Motor neuron (in vitro differentiated cells): ENCODE measurements at regions not wholly inside any gene's neighbourhood (a gene's known extent, or its start where the extent isn't known, plus 50 kb on each side); places are given as distances from the start of the nearest gene placed in this dataset.

Experiments
- ATAC-seq, 8 experiments: fragments of 200-7000 bp; cut with Tn5 transposase; replicated peaks in 6 of 8; 2 replicates each; pipeline ENCODE4 v1.8.0; 2021; ENCODE audit warnings: mild to moderate bottlenecking in 8 of 8, moderate library complexity in 8 of 8
- H3K27ac ChIP-seq, 2 donors: fragments of 250-450 bp; sonication (Bioruptor Pico); 2 replicates each; pipeline ENCODE4 v1.9.0; 2021; ENCODE audit warnings: antibody characterized with exemption in 2 of 2, mild to moderate bottlenecking in 2 of 2, moderate library complexity in 1 of 2
- H3K4me1 ChIP-seq, 2 donors: fragments of 250-450 bp; sonication (Bioruptor Pico); replicated peaks in 1 of 2; 2 replicates each; pipeline ENCODE4 v1.6.1; 2021; ENCODE audit warnings: antibody characterized with exemption in 2 of 2, mild to moderate bottlenecking in 2 of 2, moderate library complexity in 1 of 2
- H3K4me3 ChIP-seq, 5 donors: fragments of 250-450 bp; sonication (Bioruptor Pico); 2 replicates each; pipeline ENCODE4 v1.9.0; 2021; ENCODE audit warnings: antibody characterized with exemption in 5 of 5, mild to moderate bottlenecking in 5 of 5, moderate library complexity in 4 of 5
- WGBS, 10 experiments: fragments of 450-650 bp; shearing (Covaris generic); methylation state at CpG; one replicate each; pipeline ENCODE4 v1.0.0; 2022; 5-methylcytosine and 5-hydroxymethylcytosine counted together
- in situ Hi-C, 9 experiments: fragments of 400-800 bp; cut with MboI; loops; one replicate each; pipeline ENCODE4 v1.15.0; 2021; ENCODE audit warnings: low sequenced_read_pairs in 9 of 9, low pct_unique_long_range_greater_than_20kb in 2 of 9; ENCODE audit not compliant: unreplicated experiment in 9 of 9

- in situ Hi-C loops, result no loop called here
- H3K4me1 ChIP-seq, result no peaks in the 10 kb centered on the region
- no peak overlapping the region for H3K27ac ChIP-seq
- WGBS, 10 experiments, result 0 to 96% (median 46%) methylated on average over 1 to 3 of the region's 3 CpGs; no CpG with 5 or more reads in 2 of the 10 experiments
- no peak for ATAC-seq
- H3K4me3 ChIP-seq, result no peak overlapping the region
Measured at GRCh38 chr18:70674896-70675295, 386.1 kb downstream of the SOCS6 start.

- ATAC-seq, result no peak
- WGBS, 10 experiments, result 0 to 100% (median 33%) methylated on average over 1 to 5 of the region's 6 CpGs; no CpG with 5 or more reads in 1 of the 10 experiments
- H3K27ac ChIP-seq, result no peak overlapping the region
- in situ Hi-C loops, result no loop called here
- H3K4me3 ChIP-seq, result no peak overlapping the region
- H3K4me1 ChIP-seq, result no peaks in the 10 kb centered on the region
Measured at GRCh38 chr18:70673831-70674230, 385.0 kb downstream of the SOCS6 start.

DNA sequence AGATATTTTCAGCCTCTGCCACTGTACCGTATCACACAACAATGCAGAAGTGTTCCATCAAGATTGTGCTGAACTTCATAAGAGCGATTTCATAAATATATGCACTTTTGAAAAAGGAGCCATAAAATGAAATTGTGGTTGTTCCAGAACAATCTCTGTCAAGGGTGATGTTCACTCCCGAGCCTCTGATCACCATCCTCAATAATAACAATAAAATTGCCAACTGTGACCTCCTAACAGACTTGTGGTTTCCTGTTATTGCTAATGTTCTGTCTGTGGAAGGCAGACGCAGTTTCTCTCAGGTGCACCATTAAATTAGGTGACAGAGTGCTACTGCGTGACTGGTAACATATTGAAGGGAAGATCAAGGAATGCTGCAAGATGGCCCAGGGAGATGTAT is 383.7 kb downstream of the SOCS6 start:
- WGBS, 10 experiments, result 0 to 100% (median 69%) methylated on average over 1 to 5 of the region's 5 CpGs
- Histone ChIP-seq H3K4me3 (no peak overlapping the region), H3K27ac (no peak overlapping the region), H3K4me1 (no peaks in the 10 kb centered on the region)
- in situ Hi-C loops, result no loop called here
- ATAC-seq, result no peak

DNA sequence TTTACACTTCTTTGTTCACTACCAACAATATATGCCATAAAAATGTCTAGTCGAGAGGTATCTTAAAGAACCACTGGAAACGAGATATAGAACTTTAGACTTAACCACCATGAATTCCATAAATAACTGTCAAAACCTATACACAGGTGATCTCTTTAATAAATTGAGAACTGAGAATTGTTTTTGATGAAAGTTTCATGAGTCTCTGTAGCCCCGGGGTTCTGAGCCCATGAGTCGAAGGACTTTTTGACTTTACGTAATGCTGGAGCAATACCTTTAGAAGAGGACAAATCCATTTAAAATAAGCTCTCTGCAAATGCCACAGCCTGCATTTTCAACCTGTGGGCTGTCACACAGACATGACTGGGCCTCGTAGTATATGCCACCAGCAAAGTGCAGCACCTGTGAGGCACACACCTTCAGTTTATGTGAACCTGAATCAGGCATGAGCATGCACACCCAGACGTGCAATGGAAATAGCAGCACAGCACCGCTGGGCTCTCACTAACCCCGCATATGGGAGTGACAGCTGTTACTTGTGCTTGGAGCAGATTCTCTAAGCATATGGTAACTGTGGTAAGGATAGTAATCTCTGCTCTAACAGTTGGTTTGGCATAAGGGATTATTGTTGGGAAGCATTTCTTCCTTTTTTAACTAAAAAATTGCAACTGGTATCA is 383.2 kb downstream of the SOCS6 start:
- no peak for ATAC-seq
- in situ Hi-C loops, result no loop called here
- WGBS, 10 experiments, result 20 to 100% (median 68%) methylated on average over 2 to 9 of the region's 9 CpGs
- no peaks in the 10 kb centered on the region for H3K4me1 ChIP-seq
- H3K4me3 ChIP-seq, result no peak overlapping the region
- no peak overlapping the region for H3K27ac ChIP-seq

- H3K4me3 ChIP-seq, result no peak overlapping the region
- ATAC-seq, result no peak
- in situ Hi-C loops, result no loop called here
- no peak overlapping the region for H3K27ac ChIP-seq
- no peaks in the 10 kb centered on the region for H3K4me1 ChIP-seq
Measured at GRCh38 chr18:70666936-70667335, 378.1 kb downstream of the SOCS6 start.

DNA sequence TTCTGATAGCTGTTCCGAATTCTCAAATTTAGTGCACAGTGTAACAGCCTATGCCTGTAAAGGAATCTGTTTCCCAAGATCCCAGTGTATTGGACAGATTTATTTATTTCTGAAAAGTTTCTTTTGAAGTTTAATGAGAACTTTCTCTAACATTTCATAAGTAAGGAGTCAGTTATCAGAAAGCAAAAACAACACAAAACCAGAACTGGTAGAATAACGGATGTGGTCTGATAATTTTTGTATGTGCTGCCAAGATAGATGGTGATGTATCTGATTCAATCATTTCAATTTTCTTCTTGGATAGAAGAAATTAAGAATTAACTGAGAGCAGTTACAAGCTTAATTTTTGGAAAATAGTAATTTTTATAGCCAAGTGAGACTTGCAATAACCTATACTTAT is 374.3 kb downstream of the SOCS6 start:
- no peak for ATAC-seq
- 0 to 100% (median 77%) methylated on average over 1 to 2 of the region's 2 CpGs for WGBS, 10 experiments
- in situ Hi-C loops, result no loop called here
- Histone ChIP-seq H3K4me3 (no peak overlapping the region), H3K4me1 (peaks cover 2 to 3% of the 10 kb centered on the region in 2 donors), H3K27ac (no peak overlapping the region)

DNA sequence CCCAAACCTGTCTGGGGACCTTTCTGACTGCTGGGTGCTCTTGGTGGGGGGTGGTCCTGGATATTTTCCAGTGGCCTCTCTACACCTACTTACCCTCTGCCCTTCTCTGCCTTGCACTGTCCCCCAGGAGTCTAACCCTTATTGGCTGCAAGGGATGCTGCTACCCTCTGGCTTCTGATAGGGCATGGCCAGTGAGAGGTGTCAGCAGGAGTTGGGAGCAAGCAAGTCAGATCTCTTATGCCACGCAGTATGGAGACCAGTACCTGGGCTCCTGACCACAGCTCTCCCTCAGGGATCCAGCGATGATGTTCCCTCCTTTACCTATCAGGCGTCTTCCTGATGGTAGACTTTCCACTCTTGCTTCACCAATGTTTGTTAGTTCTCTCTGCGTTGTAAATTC is 373.7 kb downstream of the SOCS6 start:
- in situ Hi-C loops, result no loop called here
- H3K27ac ChIP-seq, result no peak overlapping the region
- ATAC-seq, result no peak
- H3K4me1 ChIP-seq, result peaks cover 2 to 3% of the 10 kb centered on the region in 2 donors
- 14 to 100% (median 46%) methylated on average over 1 to 4 of the region's 4 CpGs; no CpG with 5 or more reads in 2 of the 10 experiments for WGBS, 10 experiments
- no peak overlapping the region for H3K4me3 ChIP-seq

DNA sequence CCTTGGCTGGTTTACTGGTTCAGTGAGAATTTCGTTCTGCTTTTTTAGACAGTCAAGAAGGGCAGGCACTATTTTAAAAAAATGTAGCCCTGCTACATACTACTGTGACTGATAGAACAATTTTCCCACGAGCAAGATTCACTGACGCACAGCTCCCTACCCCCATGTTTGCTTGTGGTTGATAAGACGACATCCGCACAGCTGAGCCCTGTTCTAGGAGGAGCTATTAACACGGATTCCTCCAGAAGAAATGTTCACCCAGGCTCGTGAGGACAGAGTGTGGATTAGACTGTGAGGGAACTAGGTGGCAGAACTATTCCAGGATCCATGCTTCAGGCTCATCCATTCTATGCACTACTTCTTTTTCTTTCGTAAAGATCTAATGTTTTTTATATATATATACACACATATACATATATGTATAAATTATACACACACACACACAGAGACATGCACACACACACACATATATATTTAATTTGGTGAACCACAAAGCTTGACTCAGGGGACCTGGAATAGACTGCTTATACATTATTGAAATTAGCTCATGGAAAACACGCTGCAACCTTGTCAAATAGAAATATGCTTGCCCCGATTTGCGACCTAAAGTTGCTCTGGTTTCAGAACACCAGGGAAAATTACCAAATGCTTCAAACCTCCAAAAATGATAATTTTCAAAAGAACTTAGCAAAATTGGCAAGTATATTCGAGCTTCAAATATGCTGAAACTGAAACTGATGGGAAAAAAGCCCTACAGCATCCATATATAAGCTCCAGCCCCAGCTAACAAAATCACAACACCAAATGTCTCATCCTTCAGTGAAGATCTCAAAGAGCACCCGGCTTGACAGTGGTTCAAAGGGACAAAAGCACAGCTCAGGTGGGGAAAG is 370.4 kb downstream of the SOCS6 start:
- Histone ChIP-seq H3K4me1 (peaks cover 2 to 3% of the 10 kb centered on the region in 2 donors), H3K4me3 (no peak overlapping the region), H3K27ac (no peak overlapping the region)
- ATAC-seq, result no peak
- WGBS, 10 experiments, result 3 to 100% (median 68%) methylated on average over 1 to 11 of the region's 13 CpGs
- in situ Hi-C loops, result no loop called here

DNA sequence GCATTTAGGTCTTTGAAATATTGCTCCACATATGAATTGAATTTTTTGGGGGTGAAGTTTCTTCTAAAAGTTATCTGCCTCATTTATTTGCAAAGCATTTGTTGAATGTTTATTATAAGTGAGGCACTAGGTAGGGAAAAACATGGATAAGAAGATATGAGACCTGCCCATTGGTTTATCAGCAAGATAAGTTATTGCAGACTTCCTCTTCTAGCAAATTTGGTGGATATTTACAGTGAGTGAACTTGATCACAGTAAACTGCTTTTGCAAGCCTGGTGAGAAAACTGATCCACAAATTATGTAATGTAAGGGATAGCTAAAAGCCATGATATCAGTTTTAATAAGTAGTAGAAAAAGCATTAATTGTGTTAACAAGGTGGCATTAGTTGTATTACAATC is 364.8 kb downstream of the SOCS6 start:
- H3K27ac ChIP-seq, result no peak overlapping the region
- in situ Hi-C loops, result no loop called here
- H3K4me1 ChIP-seq, result no peaks in the 10 kb centered on the region
- ATAC-seq, result no peak
- H3K4me3 ChIP-seq, result no peak overlapping the region

DNA sequence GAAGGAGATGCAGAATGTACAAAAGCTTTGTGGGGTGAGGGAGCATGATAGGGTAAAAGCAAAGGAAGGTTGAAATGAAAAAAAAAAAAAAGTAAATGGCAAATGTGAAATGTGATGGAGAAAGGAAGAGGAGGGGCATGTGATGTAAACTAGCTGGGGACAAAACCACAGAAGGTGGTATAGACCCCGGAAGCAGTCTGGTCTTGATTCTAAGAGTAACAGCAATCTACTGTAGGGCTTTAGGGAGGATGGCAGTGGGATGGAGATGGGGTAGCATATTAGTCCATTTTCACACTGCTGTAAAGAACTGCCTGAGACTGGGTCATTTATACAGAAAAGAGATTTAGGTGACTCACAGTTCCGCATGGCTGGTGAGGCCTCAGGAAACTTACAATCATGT is 362.0 kb downstream of the SOCS6 start:
- in situ Hi-C loops, result no loop called here

DNA sequence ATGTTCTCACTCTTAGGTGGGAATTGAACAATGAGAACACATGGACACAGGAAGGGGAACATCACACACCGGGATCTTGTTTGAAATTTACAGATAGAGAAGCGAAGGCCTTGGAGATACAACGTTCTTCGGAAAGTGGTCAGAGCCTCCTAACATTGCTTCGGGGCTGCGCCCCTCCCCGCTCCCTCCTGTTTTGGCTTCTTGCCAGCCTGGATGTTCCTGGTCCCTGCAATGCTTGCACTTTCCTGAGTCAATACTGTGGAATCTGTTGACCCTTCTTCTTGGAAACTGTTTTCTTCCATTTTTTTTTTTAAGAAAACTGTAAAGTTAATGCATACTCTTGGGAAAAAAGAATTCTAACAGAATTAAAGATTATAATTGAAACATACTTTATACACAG is 360.8 kb downstream of the SOCS6 start:
- in situ Hi-C loops, result no loop called here
- Histone ChIP-seq H3K4me1 (no peaks in the 10 kb centered on the region), H3K27ac (no peak overlapping the region), H3K4me3 (no peak overlapping the region)
- ATAC-seq, result no peak
- WGBS, 10 experiments, result 44 to 100% (median 91%) methylated on average over 2 to 7 of the region's 7 CpGs; no CpG with 5 or more reads in 4 of the 10 experiments

More for the DNA sequence above, 362.0 kb downstream of the SOCS6 start:
- Histone ChIP-seq H3K4me3 (no peak overlapping the region), H3K4me1 (no peaks in the 10 kb centered on the region), H3K27ac (no peak overlapping the region)
- WGBS, 10 experiments, result 21 to 94% (median 66%) methylated on average over 1 to 2 of the region's 2 CpGs
- no peak for ATAC-seq

GRCh38 chr18:70645971-70646370 is 357.1 kb downstream of the SOCS6 start:
- Histone ChIP-seq H3K4me3 (no peak overlapping the region), H3K27ac (no peak overlapping the region), H3K4me1 (no peaks in the 10 kb centered on the region)
- WGBS, 10 experiments, result 5 to 94% (median 48%) methylated on average over 1 to 5 of the region's 5 CpGs; no CpG with 5 or more reads in 2 of the 10 experiments
- in situ Hi-C loops, result no loop called here
- peak in 1 of 8 experiments; percentile 39 for ATAC-seq

DNA sequence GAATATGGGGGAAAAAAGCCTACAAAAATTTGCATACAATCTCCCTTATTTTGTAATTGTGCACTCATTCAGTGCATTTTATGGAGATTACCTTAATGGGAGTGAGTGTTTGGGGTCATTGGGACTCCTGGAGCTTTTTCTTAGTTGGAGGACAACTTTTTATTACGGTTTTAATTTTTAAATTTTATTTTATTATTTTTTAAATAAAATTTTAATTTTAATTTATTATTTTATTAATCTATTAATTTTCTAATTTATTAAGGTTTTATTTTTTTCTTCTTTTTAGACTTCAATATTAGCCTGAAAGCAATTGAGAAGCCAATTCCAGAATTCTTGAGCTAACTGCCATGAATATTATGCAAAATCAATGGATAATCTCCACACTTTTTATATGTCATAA is 355.0 kb downstream of the SOCS6 start:
- in situ Hi-C loops, result no loop called here
- WGBS, 10 experiments, result 0 to 100% (median 10%) methylated on average over 1 of the region's 1 CpG; no CpG with 5 or more reads in 1 of the 10 experiments

More for the DNA sequence above, 355.0 kb downstream of the SOCS6 start:
- Histone ChIP-seq H3K4me1 (no peaks in the 10 kb centered on the region), H3K4me3 (no peak overlapping the region), H3K27ac (no peak overlapping the region)
- no peak for ATAC-seq
